Breast epithelium (tissue), 4 donors: ENCODE measurements at regions not wholly inside any gene's neighbourhood (a gene's known extent, or its start where the extent isn't known, plus 50 kb on each side); places are given as distances from the start of the nearest gene placed in this dataset.

Experiments used
- DNase-seq, 2 donors: peaks; one replicate each; pipeline ENCODE4 v3.0.0-alpha.2; 2019; ENCODE audit warnings: low spot score in 2 of 2
- H3K27ac ChIP-seq, 2 donors: fragments of 200-600 bp; sonication (generic) in 1 of 2; one replicate each; pipeline ENCODE4 v1.5.1; 2016 to 2019; ENCODE audit warnings: mild to moderate bottlenecking in 1 of 2
- H3K27me3 ChIP-seq, 2 donors: fragments of 200-600 bp; sonication (generic) in 1 of 2; one replicate each; pipeline versions ENCODE4 v1.5.1 to v1.6.0; 2017 to 2019; ENCODE audit warnings: control low read depth in 1 of 2, mild to moderate bottlenecking in 1 of 2
- H3K36me3 ChIP-seq: fragments of 200-600 bp; one replicate; pipeline ENCODE4 v1.5.1; 2019
- H3K4me1 ChIP-seq, 2 donors: fragments of 200-600 bp; sonication (generic); one replicate each; pipeline ENCODE4 v1.5.1; 2016 to 2019; ENCODE audit warnings: control low read depth in 1 of 2
- H3K4me3 ChIP-seq, 3 donors: fragments of 200-600 bp; sonication (generic); 1 replicate in 2 of 3; 2 replicates in 1 of 3; pipeline ENCODE4 v1.5.1; 2016 to 2019; ENCODE audit warnings: mild to moderate bottlenecking in 3 of 3, moderate library complexity in 2 of 3
- H3K9me3 ChIP-seq, 2 donors: fragments of 200-600 bp; sonication (generic) in 1 of 2; one replicate each; pipeline ENCODE4 v1.5.1; 2016 to 2019; ENCODE audit warnings: control low read depth in 1 of 2
- CTCF ChIP-seq, 3 donors: fragments of 450-650 bp; IDR thresholded peaks; one replicate each; pipeline ENCODE4 v1.5.1; 2016 to 2017; ENCODE audit warnings: antibody characterized with exemption in 3 of 3, mild to moderate bottlenecking in 3 of 3, moderate library complexity in 3 of 3
- POLR2A ChIP-seq: fragments of 450-650 bp; IDR thresholded peaks from one replicate; pipeline ENCODE4 v1.6.1; 2016; ENCODE audit warnings: antibody characterized with exemption, mild to moderate bottlenecking, moderate library complexity
- POLR2AphosphoS5 ChIP-seq, 3 donors: sonication (generic); formaldehyde crosslinking; IDR thresholded peaks; one replicate each; pipeline ENCODE4 v1.6.1; 2017; ENCODE audit warnings: antibody characterized with exemption in 3 of 3
- intact Hi-C: fragments of 100-400 bp; cut with DNase I; formaldehyde crosslinking; loops from one replicate; pipeline ENCODE4 v1.15.1; 2023; ENCODE audit warnings: low total_unique reads

DNA sequence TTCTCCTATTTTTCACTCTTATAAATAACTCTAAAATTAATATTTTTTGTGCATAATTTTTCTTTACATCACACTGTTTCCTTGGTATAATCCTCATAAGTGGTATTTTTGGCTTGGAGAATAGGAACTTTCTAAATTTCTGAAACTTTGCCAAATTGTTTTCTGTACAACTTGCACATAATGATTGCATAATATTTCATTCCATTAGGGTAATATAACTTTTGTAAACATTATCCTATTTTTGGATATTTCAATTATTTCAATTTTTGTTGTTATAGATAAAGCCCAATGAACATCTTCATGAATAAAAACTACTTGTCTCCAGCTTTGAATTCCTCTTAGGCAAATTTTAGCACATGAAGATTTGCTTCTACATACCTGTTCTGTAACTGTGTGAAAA is 135.9 kb downstream of the ELAPOR2 start:
- no peaks in the 10 kb centered on the region for H3K9me3 ChIP-seq
- no peak overlapping the region for H3K27ac ChIP-seq
- no peaks in the 10 kb centered on the region for H3K27me3 ChIP-seq
- H3K4me3 ChIP-seq: no peak overlapping the region
- H3K4me1 ChIP-seq: no peaks in the 10 kb centered on the region
- TF ChIP-seq CTCF (IDR thresholded peaks at IDR 0.05): no peak
- TF ChIP-seq POLR2A: no peak
- no peak for TF ChIP-seq POLR2AphosphoS5 (IDR thresholded peaks at IDR 0.05)
- intact Hi-C loops: no loop called here
- DNase-seq: no peak
- H3K36me3 ChIP-seq: no peaks in the 10 kb centered on the region

DNA sequence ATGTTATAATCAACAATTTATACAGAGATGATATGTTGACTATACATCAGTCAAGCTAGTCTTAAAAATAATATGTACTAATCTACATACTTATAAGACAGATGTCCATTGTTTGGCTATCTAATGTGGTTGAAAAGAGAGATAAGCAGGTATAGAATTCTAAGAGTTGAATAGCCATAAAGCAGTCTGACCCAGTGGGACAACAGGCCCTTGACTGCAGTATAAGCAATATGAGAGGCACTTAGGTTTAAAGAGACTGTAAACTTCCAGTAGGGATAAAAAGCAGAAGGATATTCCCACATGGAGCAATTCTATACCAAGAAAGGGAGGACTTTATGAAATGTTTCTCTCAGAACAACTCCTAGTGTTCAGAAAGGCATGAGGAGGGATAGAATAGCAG is 139.3 kb downstream of the ELAPOR2 start:
- DNase-seq: no peak
- peak overlapping the region; percentile 36 to 53 for H3K27ac ChIP-seq
- H3K4me3 ChIP-seq: no peak overlapping the region
- H3K27me3 ChIP-seq: no peaks in the 10 kb centered on the region
- H3K9me3 ChIP-seq: no peaks in the 10 kb centered on the region
- intact Hi-C loops: no loop called here
- H3K4me1 ChIP-seq: no peaks in the 10 kb centered on the region
- no peak for TF ChIP-seq CTCF (IDR thresholded peaks at IDR 0.05)
- TF ChIP-seq POLR2AphosphoS5 (IDR thresholded peaks at IDR 0.05): no peak
- TF ChIP-seq POLR2A: no peak
- no peaks in the 10 kb centered on the region for H3K36me3 ChIP-seq

DNA sequence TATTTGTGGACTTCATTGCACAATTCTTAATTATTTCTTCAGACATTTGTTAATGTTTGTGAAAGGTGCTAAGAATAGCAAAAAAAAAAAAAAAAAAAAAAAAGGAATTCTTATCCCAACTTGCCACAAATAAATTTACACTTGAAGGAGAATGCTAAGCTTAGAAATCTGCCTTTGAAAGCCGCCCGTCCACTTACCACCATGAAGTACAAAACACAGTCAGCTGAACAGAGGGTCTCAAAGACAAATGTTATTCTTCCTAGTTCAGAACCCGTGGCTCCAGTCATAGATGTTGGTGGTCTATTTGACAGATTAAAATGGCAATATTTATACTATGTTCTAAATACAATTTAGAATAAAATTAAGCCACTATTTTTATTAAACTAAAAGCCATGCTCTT is 141.2 kb downstream of the ELAPOR2 start:
- DNase-seq: no peak
- intact Hi-C loops: no loop called here

DNA sequence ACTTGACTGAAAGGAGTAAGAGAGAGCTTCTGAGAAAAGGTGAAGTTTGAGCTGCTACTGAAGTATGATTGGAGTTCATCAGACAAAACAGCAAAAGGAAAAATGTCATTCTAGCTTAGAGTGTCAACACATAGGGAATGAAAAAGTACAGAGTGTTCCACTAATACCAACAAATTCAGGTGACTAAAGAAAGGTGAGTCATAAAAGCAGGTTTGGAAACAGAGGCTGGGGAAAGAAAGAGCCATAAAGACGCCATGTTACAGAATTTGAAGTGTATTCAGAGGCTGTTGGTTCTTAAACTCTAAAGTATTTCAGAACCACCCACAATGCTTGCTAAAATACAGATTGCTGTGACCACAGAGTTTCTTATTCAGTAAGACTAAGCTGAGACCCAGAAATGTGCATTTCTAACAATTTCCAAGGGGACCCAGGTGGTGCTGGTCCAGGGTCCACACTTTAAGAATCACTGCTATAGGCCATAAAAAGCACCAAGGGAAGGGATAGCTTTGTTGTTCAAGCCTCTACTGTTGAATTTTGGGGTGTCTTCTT is 143.1 kb downstream of the ELAPOR2 start:
- Histone ChIP-seq H3K27ac (no peak overlapping the region), H3K9me3 (no peaks in the 10 kb centered on the region), H3K27me3 (no peaks in the 10 kb centered on the region), H3K36me3 (no peaks in the 10 kb centered on the region), H3K4me3 (no peak overlapping the region), H3K4me1 (no peaks in the 10 kb centered on the region)
- intact Hi-C loops: no loop called here
- TF ChIP-seq POLR2AphosphoS5 (IDR thresholded peaks at IDR 0.05) (no peak), POLR2A (no peak), CTCF (IDR thresholded peaks at IDR 0.05) (no peak)
- DNase-seq: no peak

More for the DNA sequence above, 141.2 kb downstream of the ELAPOR2 start:
- no peak for TF ChIP-seq POLR2AphosphoS5 (IDR thresholded peaks at IDR 0.05)
- no peak for TF ChIP-seq CTCF (IDR thresholded peaks at IDR 0.05)
- TF ChIP-seq POLR2A: no peak
- H3K4me1 ChIP-seq: no peaks in the 10 kb centered on the region
- no peaks in the 10 kb centered on the region for H3K36me3 ChIP-seq
- no peak overlapping the region for H3K27ac ChIP-seq
- H3K4me3 ChIP-seq: no peak overlapping the region
- H3K9me3 ChIP-seq: no peaks in the 10 kb centered on the region
- H3K27me3 ChIP-seq: no peaks in the 10 kb centered on the region

- intact Hi-C loops: no loop called here
- H3K4me1 ChIP-seq: no peaks in the 10 kb centered on the region
- H3K27me3 ChIP-seq: no peaks in the 10 kb centered on the region
- no peaks in the 10 kb centered on the region for H3K9me3 ChIP-seq
- peak in 2 of 3 donors; percentile 24 to 49 for TF ChIP-seq CTCF (IDR thresholded peaks at IDR 0.05)
- no peak for TF ChIP-seq POLR2AphosphoS5 (IDR thresholded peaks at IDR 0.05)
- no peak for TF ChIP-seq POLR2A
- H3K27ac ChIP-seq: no peak overlapping the region
- DNase-seq: no peak
- no peaks in the 10 kb centered on the region for H3K36me3 ChIP-seq
- H3K4me3 ChIP-seq: no peak overlapping the region
These were observed 144.9 kb downstream of the ELAPOR2 start for GRCh38 chr7:86914551-86914950.
